NCI-H1105 treated with DMSO at 0.1 percent for 48 hours (cell line): ENCODE measurements at regions not wholly inside any gene's neighbourhood (a gene's known extent, or its start where the extent isn't known, plus 50 kb on each side); places are given as distances from the start of the nearest gene placed in this dataset.

ENCODE experiments used
- DNase-seq: peaks from one replicate; lab custom pipeline; 2025; lab: John Stamatoyannopoulos, UW

DNA sequence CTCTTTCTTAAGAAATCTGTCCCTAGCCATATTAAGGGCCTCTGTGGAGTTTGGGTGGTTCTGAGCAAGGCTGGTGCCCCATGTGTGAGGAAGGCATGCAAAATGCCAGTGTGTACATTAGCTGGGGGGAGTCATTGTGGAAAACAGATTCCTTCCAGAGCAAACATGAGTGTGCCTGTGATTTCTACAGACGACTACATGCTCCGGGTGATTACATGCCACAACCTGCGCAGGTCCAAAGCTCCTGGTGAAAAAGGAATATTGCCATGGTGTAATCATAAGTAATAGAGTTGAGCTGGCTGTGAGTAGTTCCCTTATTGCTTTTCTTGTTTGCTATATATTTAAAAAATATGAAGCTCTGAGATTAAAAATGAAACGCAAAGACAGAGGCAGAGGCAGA is 102.1 kb downstream of the ACER2 start:
- no peak for DNase-seq
